NCI-H1417 (cell line): ENCODE measurements at regions not wholly inside any gene's neighbourhood (a gene's known extent, or its start where the extent isn't known, plus 50 kb on each side); places are given as distances from the start of the nearest gene placed in this dataset.
"Not testable (repeated sequence)": the region's sequence is repeated elsewhere in the genome, so short reads cannot be mapped to it uniquely, and the experiment has no call there.

Experiments used
- DNase-seq, 3 experiments: peaks; one replicate each; lab custom pipeline; 2025; lab: John Stamatoyannopoulos, UW

GRCh38 chr9:3773362-3774060 is 247.7 kb upstream of the RFX3 start:
- DNase-seq, result no peak

- no peak for DNase-seq
Observed at GRCh38 chr9:3769646-3770045, 243.8 kb upstream of the RFX3 start.

- no peak for DNase-seq
Observed at GRCh38 chr9:3768712-3769457, 243.1 kb upstream of the RFX3 start.

GRCh38 chr9:3768286-3768685 is 242.5 kb upstream of the RFX3 start:
- DNase-seq, result no peak

- no peak for DNase-seq
Observed at GRCh38 chr9:3762076-3762475, 236.3 kb upstream of the RFX3 start.

- peak in 2 of 3 experiments; percentile 6 to 61 for DNase-seq
Observed at GRCh38 chr9:3760031-3760430, 234.2 kb upstream of the RFX3 start.

- DNase-seq, result no peak
Observed at GRCh38 chr9:3758816-3759576, 233.2 kb upstream of the RFX3 start.

- DNase-seq, result no peak
Observed at GRCh38 chr9:3756071-3756470, 230.3 kb upstream of the RFX3 start.

- no peak for DNase-seq
Observed at GRCh38 chr9:3751125-3751758, 225.4 kb upstream of the RFX3 start.

GRCh38 chr9:3750321-3750720 is 224.5 kb upstream of the RFX3 start:
- no peak for DNase-seq

- DNase-seq, result no peak
Observed at GRCh38 chr9:3746296-3747275, 220.8 kb upstream of the RFX3 start.

GRCh38 chr9:3743901-3744413 is 218.2 kb upstream of the RFX3 start:
- no peak for DNase-seq

- no peak for DNase-seq
Observed at GRCh38 chr9:3742586-3742985, 216.8 kb upstream of the RFX3 start.

- no peak for DNase-seq
Observed at GRCh38 chr9:3741729-3742128, 215.9 kb upstream of the RFX3 start.

- no peak for DNase-seq
Observed at GRCh38 chr9:3740690-3741419, 215.1 kb upstream of the RFX3 start.

- DNase-seq, result no peak
Observed at GRCh38 chr9:3736161-3736560, 210.4 kb upstream of the RFX3 start.

GRCh38 chr9:3735251-3735650 is 209.4 kb upstream of the RFX3 start:
- no peak for DNase-seq

- not testable (repeated sequence) for DNase-seq
Observed at GRCh38 chr9:3733527-3734262, 207.9 kb upstream of the RFX3 start.

- no peak for DNase-seq
Observed at GRCh38 chr9:3733039-3733408, 207.2 kb upstream of the RFX3 start.
